HG02970 (cell line): ENCODE measurements at regions not wholly inside any gene's neighbourhood (a gene's known extent, or its start where the extent isn't known, plus 50 kb on each side); places are given as distances from the start of the nearest gene placed in this dataset.

ENCODE experiments used
- ATAC-seq: cut with Tn5 transposase; IDR thresholded peaks from one replicate; pipeline ENCODE4 v1.9.1; 2021; ENCODE audit warnings: mild to moderate bottlenecking, moderate library complexity, moderate number of reproducible peaks; ENCODE audit not compliant: unreplicated experiment, low FRiP score

- ATAC-seq = peak; percentile 57
Observed at GRCh38 chr18:77560341-77560992, 310.8 kb downstream of the GALR1 start.

- no peak for ATAC-seq
Observed at GRCh38 chr18:77566604-77567003, 317.0 kb downstream of the GALR1 start.

GRCh38 chr18:77567205-77567604 lies 317.6 kb downstream of the GALR1 start:
- ATAC-seq = no peak

GRCh38 chr18:77571743-77572142 lies 322.1 kb downstream of the GALR1 start:
- ATAC-seq = no peak

GRCh38 chr18:77572537-77572936 lies 322.9 kb downstream of the GALR1 start:
- no peak for ATAC-seq

GRCh38 chr18:77573571-77573970 lies 323.9 kb downstream of the GALR1 start:
- ATAC-seq = no peak

- ATAC-seq = no peak
Observed at GRCh38 chr18:77590943-77591515, 341.4 kb downstream of the GALR1 start.

- no peak for ATAC-seq
Observed at GRCh38 chr18:77597726-77598125, 348.1 kb downstream of the GALR1 start.

GRCh38 chr18:77600674-77601073 lies 351.0 kb downstream of the GALR1 start:
- no peak for ATAC-seq

GRCh38 chr18:77601567-77601966 lies 351.9 kb downstream of the GALR1 start:
- ATAC-seq = no peak

GRCh38 chr18:77607087-77607486 lies 357.4 kb downstream of the GALR1 start:
- no peak for ATAC-seq

GRCh38 chr18:77608807-77609206 lies 359.2 kb downstream of the GALR1 start:
- ATAC-seq = no peak

GRCh38 chr18:77617694-77618093 lies 368.0 kb downstream of the GALR1 start:
- ATAC-seq = no peak

GRCh38 chr18:77619525-77619924 lies 369.9 kb downstream of the GALR1 start:
- ATAC-seq = no peak

- no peak for ATAC-seq
Observed at GRCh38 chr18:77622009-77622692, 372.5 kb downstream of the GALR1 start.

- ATAC-seq = no peak
Observed at GRCh38 chr18:77632758-77633157, 383.1 kb downstream of the GALR1 start.

- ATAC-seq = no peak
Observed at GRCh38 chr18:77634494-77634893, 384.8 kb downstream of the GALR1 start.

GRCh38 chr18:77635451-77635850 lies 385.8 kb downstream of the GALR1 start:
- no peak for ATAC-seq

GRCh38 chr18:77635858-77636257 lies 386.2 kb downstream of the GALR1 start:
- no peak for ATAC-seq

- ATAC-seq = no peak
Observed at GRCh38 chr18:77645170-77645872, 395.7 kb downstream of the GALR1 start.

- no peak for ATAC-seq
Observed at GRCh38 chr18:77647472-77647871, 397.8 kb downstream of the GALR1 start.
